Thoracic aorta (tissue), 2 donors: ENCODE measurements at regions not wholly inside any gene's neighbourhood (a gene's known extent, or its start where the extent isn't known, plus 50 kb on each side); places are given as distances from the start of the nearest gene placed in this dataset.

ENCODE experiments used
- ATAC-seq: fragments of 150-250 bp; one replicate; pipeline ENCODE4 v1.8.0; 2017; ENCODE audit warnings: low read depth; ENCODE audit not compliant: insufficient number of reproducible peaks, low FRiP score
- DNase-seq: peaks from one replicate; pipeline ENCODE4 v3.0.0-alpha.2; 2020; ENCODE audit warnings: low spot score
- H3K27ac ChIP-seq, 2 donors: fragments of 200-600 bp; sonication (generic); 1 replicate in 1 of 2; 2 replicates in 1 of 2; pipeline ENCODE4 v1.5.1; 2016; ENCODE audit warnings: mild to moderate bottlenecking in 2 of 2, moderate library complexity in 2 of 2
- H3K27me3 ChIP-seq: fragments of 200-600 bp; sonication (generic); replicated peaks from 2 replicates; pipeline ENCODE4 v1.6.0; 2016; ENCODE audit warnings: mild to moderate bottlenecking; ENCODE audit not compliant: insufficient read depth
- H3K36me3 ChIP-seq: fragments of 200-600 bp; sonication (generic); one replicate; pipeline ENCODE4 v1.5.1; 2016
- H3K4me1 ChIP-seq, 2 donors: fragments of 200-600 bp; sonication (generic); 1 replicate in 1 of 2; 2 replicates in 1 of 2; pipeline versions ENCODE4 v1.5.1 to v1.6.0; 2016; ENCODE audit warnings: low read depth in 2 of 2, mild to moderate bottlenecking in 1 of 2; ENCODE audit not compliant: control insufficient read depth in 1 of 2
- H3K4me3 ChIP-seq: fragments of 200-600 bp; sonication (generic); 2 replicates; pipeline ENCODE4 v1.5.1; 2016; ENCODE audit warnings: mild to moderate bottlenecking
- H3K9me3 ChIP-seq: fragments of 200-600 bp; sonication (generic); 2 replicates; pipeline ENCODE4 v1.5.1; 2016
- TF ChIP-seq, protein P1 (sequence below): fragments of 200-600 bp; sonication (generic); IDR thresholded peaks from one replicate; pipeline ENCODE4 v1.5.1; 2019; ENCODE audit warnings: antibody characterized with exemption

DNA sequence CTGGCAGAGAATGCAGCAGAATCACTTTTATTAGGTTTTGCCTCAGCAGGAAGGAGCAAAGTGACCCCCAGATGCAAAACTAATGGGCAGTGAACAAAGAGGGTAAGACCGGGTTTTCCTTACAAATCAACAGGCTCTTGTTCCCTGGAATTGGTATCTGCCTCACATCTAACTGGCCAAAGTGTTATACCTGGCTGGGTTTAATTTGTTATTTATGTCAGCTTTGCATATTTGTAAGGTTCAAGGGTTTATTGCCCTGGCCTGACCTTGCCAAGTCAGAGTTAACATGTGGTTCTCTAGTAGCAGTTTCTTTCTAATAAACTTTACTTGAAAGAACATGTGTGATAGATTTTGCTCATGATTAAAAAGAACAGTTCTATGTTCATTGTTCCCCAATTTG, 431.7 kb upstream of the NR2F2 start:
- Histone ChIP-seq H3K4me3 (no peak overlapping the region), H3K36me3 (no peaks in the 10 kb centered on the region), H3K9me3 (no peaks in the 10 kb centered on the region), H3K4me1 (no peaks in the 10 kb centered on the region), H3K27ac (no peak overlapping the region), H3K27me3 (no peaks in the 10 kb centered on the region)
- TF ChIP-seq, protein P1, sequence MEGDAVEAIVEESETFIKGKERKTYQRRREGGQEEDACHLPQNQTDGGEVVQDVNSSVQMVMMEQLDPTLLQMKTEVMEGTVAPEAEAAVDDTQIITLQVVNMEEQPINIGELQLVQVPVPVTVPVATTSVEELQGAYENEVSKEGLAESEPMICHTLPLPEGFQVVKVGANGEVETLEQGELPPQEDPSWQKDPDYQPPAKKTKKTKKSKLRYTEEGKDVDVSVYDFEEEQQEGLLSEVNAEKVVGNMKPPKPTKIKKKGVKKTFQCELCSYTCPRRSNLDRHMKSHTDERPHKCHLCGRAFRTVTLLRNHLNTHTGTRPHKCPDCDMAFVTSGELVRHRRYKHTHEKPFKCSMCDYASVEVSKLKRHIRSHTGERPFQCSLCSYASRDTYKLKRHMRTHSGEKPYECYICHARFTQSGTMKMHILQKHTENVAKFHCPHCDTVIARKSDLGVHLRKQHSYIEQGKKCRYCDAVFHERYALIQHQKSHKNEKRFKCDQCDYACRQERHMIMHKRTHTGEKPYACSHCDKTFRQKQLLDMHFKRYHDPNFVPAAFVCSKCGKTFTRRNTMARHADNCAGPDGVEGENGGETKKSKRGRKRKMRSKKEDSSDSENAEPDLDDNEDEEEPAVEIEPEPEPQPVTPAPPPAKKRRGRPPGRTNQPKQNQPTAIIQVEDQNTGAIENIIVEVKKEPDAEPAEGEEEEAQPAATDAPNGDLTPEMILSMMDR = no peak
- DNase-seq (no peak), ATAC-seq (no peak)

DNA sequence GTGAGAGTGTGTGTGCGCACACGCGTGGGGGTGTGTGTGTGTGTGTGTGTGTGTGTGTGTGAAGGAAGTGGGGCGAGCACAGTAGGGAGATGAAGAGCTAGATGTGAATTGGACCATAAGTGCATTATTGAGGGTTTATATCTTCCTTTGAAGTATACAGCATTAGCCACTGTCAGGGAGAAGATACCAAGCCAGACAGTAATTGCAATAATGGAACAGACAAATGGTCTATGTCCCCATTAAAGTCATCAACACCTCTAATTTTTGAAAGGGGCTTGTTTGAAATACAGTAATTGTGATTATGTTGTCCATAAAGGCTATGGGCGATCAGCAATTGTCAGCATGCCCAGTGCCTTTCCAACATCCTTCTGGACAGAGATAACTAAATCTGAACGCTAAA, 429.2 kb upstream of the NR2F2 start:
- TF ChIP-seq, protein P1 = no peak
- Histone ChIP-seq H3K36me3 (no peaks in the 10 kb centered on the region), H3K27ac (no peak overlapping the region), H3K9me3 (no peaks in the 10 kb centered on the region), H3K4me3 (no peak overlapping the region), H3K27me3 (no peaks in the 10 kb centered on the region), H3K4me1 (no peaks in the 10 kb centered on the region)
- no peak for ATAC-seq
- no peak for DNase-seq

DNA sequence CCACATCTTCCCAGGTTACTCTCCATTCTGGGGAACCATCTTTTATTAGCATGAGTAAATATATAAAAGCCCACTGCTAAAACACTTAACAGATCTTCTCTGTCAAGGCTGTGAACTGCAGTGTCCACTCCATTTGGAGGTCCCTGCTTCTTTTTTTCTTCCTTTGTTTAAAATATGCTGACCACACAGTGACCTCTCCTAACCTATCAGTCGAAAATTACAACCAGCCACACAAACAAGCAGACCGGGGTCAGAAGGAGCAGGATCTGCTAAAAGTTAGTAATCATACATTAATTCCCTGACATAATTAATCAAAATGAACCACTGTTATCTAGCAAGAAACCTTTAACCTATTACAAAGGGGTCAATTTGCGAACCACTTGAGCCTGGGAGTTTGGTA, 427.9 kb upstream of the NR2F2 start:
- no peaks in the 10 kb centered on the region for H3K36me3 ChIP-seq
- no peaks in the 10 kb centered on the region for H3K9me3 ChIP-seq
- no peak overlapping the region for H3K4me3 ChIP-seq
- ATAC-seq = no peak
- TF ChIP-seq, protein P1 = no peak
- H3K4me1 ChIP-seq = no peaks in the 10 kb centered on the region
- no peak overlapping the region for H3K27ac ChIP-seq
- H3K27me3 ChIP-seq = no peaks in the 10 kb centered on the region
- DNase-seq = no peak

DNA sequence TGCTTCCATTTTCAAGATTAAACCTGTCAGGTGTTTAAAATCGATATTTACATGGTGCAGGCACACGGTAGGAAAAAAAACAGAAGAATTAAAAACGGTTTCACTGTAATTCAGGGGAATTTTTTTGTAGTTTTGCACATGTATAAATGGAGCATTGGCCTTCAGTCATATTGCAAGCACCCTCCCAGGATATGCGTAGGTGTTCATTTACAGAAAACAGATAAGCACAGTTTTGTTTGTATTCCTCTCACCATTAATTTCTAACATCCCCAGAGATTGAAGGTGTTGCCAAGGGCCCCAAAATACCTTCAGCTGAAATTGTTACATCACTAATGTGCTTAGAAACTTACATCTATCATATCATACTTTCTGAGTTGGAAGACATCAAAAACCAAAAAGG, 427.1 kb upstream of the NR2F2 start:
- TF ChIP-seq, protein P1 = no peak
- no peak for DNase-seq
- Histone ChIP-seq H3K27me3 (no peaks in the 10 kb centered on the region), H3K27ac (no peak overlapping the region), H3K9me3 (no peaks in the 10 kb centered on the region), H3K36me3 (no peaks in the 10 kb centered on the region), H3K4me1 (no peaks in the 10 kb centered on the region), H3K4me3 (no peak overlapping the region)
- no peak for ATAC-seq

DNA sequence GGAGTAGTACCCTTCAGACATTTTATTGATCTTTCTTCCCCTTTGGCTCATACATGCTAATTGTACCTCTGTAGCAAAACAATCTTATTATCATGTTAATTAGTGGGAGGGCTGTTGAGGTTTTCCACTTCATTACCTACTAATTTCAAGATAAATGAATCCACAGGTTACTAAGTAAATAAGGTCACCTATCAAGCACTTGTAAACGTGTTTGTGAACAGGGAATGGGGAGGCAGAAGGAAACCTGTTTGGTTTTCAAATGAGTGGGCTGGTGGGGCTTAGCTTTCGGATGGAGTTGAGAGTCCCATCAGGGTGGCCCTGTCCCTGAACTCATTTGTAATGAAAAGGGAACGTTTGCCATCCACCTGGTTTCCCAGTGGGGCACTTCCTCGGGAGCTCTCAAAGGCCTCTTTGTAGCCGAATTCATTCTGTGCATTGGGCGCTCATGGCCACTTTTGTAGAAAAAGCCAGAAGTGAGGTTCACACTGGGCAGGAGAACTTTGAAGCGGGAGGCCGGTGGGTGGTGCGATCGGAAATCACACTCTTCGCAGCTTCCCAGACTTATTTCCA, 419.8 kb upstream of the NR2F2 start:
- Histone ChIP-seq H3K4me1 (no peaks in the 10 kb centered on the region), H3K9me3 (no peaks in the 10 kb centered on the region), H3K36me3 (no peaks in the 10 kb centered on the region), H3K27me3 (no peaks in the 10 kb centered on the region), H3K27ac (no peak overlapping the region), H3K4me3 (no peak overlapping the region)
- ATAC-seq (no peak), DNase-seq (no peak)
- TF ChIP-seq, protein P1 = no peak
